Panc1 (cell line): ENCODE measurements at regions not wholly inside any gene's neighbourhood (a gene's known extent, or its start where the extent isn't known, plus 50 kb on each side); places are given as distances from the start of the nearest gene placed in this dataset.

Experiments
- ATAC-seq: fragments of 200-7000 bp; cut with Tn5 transposase; 2 replicates; pipeline ENCODE4 v1.9.1; 2020; ENCODE audit warnings: mild to moderate bottlenecking, moderate library complexity
- BruUV-seq: library from RNA; stranded (reverse); fragments of 400-500 nt; replicated peaks from 2 replicates; lab custom pipeline; 2021; lab: Mats Ljungman, UMichigan
- CTCF ChIA-PET: fragments of 300-600 bp; sonication (Branson Sonifier 250); formaldehyde crosslinking; loops from one replicate; lab custom pipeline; 2022; ENCODE audit warnings: antibody characterized with exemption; lab: Charles Lee
- POLR2A ChIA-PET: fragments of 300-600 bp; sonication (Branson Sonifier 250); formaldehyde crosslinking; loops from one replicate; lab custom pipeline; 2022; ENCODE audit warnings: antibody characterized with exemption; lab: Charles Lee
- DNase-seq: peaks from one replicate; pipeline ENCODE4 v3.0.0-alpha.2; 2010; ENCODE audit warnings: low read depth, low spot score
- H3K27ac ChIP-seq: 2 replicates; pipeline ENCODE4 v1.5.1; 2011; ENCODE audit warnings: mild to moderate bottlenecking, low read length, inconsistent platforms
- H3K27me3 ChIP-seq: fragments of 200-500 bp; sonication (Bioruptor generic); 2 replicates; pipeline ENCODE4 v1.6.0; 2014; ENCODE audit warnings: low read length, inconsistent platforms; ENCODE audit not compliant: control insufficient read depth, insufficient read depth
- H3K36me3 ChIP-seq: fragments of 200-500 bp; sonication (Bioruptor generic); 2 replicates; pipeline ENCODE4 v1.5.1; 2014; ENCODE audit warnings: inconsistent platforms, mild to moderate bottlenecking, low read length, moderate library complexity; ENCODE audit not compliant: control insufficient read depth, insufficient read depth
- H3K4me1 ChIP-seq: 2 replicates; pipeline ENCODE4 v1.5.1; 2011; ENCODE audit warnings: inconsistent platforms, mild to moderate bottlenecking, low read length, moderate library complexity; ENCODE audit not compliant: control insufficient read depth, insufficient read depth
- H3K4me3 ChIP-seq, 2 experiments: 2 replicates each; pipeline ENCODE4 v1.5.1; 2011 to 2012; ENCODE audit warnings: low read depth in 2 of 2, low read length in 2 of 2, mild to moderate bottlenecking in 2 of 2, inconsistent platforms in 1 of 2, moderate library complexity in 1 of 2
- H3K9me3 ChIP-seq: fragments of 200-500 bp; sonication (Bioruptor generic); 2 replicates; pipeline ENCODE4 v1.5.1; 2014; ENCODE audit warnings: low read depth, mild to moderate bottlenecking, inconsistent platforms, low read length, moderate library complexity; ENCODE audit not compliant: control insufficient read depth, insufficient read depth
- POLR2AphosphoS5 ChIP-seq: IDR thresholded peaks from 2 replicates; pipeline ENCODE4 v1.6.1; 2012; ENCODE audit warnings: mild to moderate bottlenecking, low read depth, low read length, moderate library complexity
- SIN3A ChIP-seq: IDR thresholded peaks from 2 replicates; pipeline ENCODE4 v1.6.1; 2012; ENCODE audit warnings: low read depth, mild to moderate bottlenecking, low read length, moderate library complexity, borderline replicate concordance; ENCODE audit not compliant: insufficient read depth
- TCF7L2 ChIP-seq: IDR thresholded peaks from 2 replicates; pipeline ENCODE4 v1.6.1; 2011; ENCODE audit warnings: mild to moderate bottlenecking, low read depth, low read length, inconsistent platforms
- in situ Hi-C: cut with HindIII; loops from 2 replicates; pipeline ENCODE4 v1.10.0; 2016; ENCODE audit warnings: low sequenced_read_pairs, low pct_unique_long_range_greater_than_20kb
- intact Hi-C: fragments of 100-400 bp; cut with micrococcal nuclease; formaldehyde crosslinking; loops from one replicate; pipeline ENCODE4 v1.10.0; 2022; ENCODE audit not compliant: unreplicated experiment
- TF ChIP-seq, protein P1 (sequence below), 2 experiments: IDR thresholded peaks; 2 replicates each; pipeline ENCODE4 v1.6.1; 2011 to 2012; ENCODE audit warnings: low read depth in 2 of 2, control low read depth in 1 of 2, low read length in 1 of 2, mild to moderate bottlenecking in 1 of 2, moderate library complexity in 1 of 2; ENCODE audit not compliant: insufficient read depth in 1 of 2
- TF ChIP-seq, protein P2 (sequence below): fragments of 450-650 bp; IDR thresholded peaks from 2 replicates; pipeline ENCODE4 v1.5.1; 2017; ENCODE audit warnings: mild to moderate bottlenecking

DNA sequence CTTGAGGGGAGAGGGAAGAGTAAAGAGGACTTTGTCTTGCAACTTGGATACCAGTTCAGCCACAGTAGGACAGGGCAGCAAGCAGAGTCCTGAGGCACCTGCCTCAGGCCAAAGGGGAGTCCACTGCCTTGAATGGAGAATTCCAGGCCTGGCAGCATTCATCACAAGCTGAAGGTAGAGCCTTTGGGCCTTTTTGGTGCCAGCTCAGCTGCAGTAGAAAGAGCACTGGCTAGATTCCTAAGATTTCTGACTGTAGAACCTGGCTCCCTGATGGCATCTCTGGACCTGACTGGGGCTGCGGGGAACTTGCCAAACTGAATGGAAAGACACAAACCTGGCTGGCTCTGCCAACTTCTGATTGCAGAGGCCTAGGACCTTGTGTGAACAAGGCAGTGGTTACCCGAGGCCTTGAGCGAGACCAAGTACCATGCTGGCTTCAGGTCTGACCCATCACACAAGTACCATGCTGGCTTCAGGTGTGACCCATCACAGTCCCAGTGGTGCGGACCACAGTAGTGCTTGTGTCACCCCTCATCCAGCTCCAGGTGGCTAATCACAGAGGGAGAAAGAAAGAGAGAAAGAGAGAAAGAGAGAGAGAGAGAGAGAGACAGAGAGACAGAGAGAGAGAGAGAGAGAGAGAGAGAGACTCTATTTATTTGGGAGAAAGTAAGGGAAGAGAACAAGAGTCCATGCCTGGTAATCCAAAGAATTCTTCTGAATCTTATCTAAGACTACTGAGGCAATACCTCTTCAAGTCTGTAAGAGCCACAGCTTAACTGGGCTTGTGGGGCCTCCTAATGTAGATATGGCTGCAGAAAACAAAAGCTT lies 137.6 kb upstream of the SPIN4 start:
- ChIA-PET POLR2A (no interaction called here), CTCF (no interaction called here)
- no peak for ATAC-seq
- in situ Hi-C loops (no loop called here), intact Hi-C loops (no loop called here)
- H3K27me3 ChIP-seq = no peaks in the 10 kb centered on the region
- no peak overlapping the region for H3K27ac ChIP-seq
- BruUV-seq = no TSS peak
- H3K9me3 ChIP-seq = no peaks in the 10 kb centered on the region
- no peaks in the 10 kb centered on the region for H3K4me1 ChIP-seq
- no peak overlapping the region for H3K4me3 ChIP-seq
- TF ChIP-seq POLR2AphosphoS5 = no peak
- no peak for TF ChIP-seq SIN3A
- no peak for TF ChIP-seq TCF7L2
- TF ChIP-seq, protein P1, sequence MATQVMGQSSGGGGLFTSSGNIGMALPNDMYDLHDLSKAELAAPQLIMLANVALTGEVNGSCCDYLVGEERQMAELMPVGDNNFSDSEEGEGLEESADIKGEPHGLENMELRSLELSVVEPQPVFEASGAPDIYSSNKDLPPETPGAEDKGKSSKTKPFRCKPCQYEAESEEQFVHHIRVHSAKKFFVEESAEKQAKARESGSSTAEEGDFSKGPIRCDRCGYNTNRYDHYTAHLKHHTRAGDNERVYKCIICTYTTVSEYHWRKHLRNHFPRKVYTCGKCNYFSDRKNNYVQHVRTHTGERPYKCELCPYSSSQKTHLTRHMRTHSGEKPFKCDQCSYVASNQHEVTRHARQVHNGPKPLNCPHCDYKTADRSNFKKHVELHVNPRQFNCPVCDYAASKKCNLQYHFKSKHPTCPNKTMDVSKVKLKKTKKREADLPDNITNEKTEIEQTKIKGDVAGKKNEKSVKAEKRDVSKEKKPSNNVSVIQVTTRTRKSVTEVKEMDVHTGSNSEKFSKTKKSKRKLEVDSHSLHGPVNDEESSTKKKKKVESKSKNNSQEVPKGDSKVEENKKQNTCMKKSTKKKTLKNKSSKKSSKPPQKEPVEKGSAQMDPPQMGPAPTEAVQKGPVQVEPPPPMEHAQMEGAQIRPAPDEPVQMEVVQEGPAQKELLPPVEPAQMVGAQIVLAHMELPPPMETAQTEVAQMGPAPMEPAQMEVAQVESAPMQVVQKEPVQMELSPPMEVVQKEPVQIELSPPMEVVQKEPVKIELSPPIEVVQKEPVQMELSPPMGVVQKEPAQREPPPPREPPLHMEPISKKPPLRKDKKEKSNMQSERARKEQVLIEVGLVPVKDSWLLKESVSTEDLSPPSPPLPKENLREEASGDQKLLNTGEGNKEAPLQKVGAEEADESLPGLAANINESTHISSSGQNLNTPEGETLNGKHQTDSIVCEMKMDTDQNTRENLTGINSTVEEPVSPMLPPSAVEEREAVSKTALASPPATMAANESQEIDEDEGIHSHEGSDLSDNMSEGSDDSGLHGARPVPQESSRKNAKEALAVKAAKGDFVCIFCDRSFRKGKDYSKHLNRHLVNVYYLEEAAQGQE (IDR thresholded peaks at IDR 0.05; ENCODE audit: insufficient read depth in 1 of 2, low read depth in 2 of 2, low read length in 1 of 2) = no peak
- TF ChIP-seq, protein P2, sequence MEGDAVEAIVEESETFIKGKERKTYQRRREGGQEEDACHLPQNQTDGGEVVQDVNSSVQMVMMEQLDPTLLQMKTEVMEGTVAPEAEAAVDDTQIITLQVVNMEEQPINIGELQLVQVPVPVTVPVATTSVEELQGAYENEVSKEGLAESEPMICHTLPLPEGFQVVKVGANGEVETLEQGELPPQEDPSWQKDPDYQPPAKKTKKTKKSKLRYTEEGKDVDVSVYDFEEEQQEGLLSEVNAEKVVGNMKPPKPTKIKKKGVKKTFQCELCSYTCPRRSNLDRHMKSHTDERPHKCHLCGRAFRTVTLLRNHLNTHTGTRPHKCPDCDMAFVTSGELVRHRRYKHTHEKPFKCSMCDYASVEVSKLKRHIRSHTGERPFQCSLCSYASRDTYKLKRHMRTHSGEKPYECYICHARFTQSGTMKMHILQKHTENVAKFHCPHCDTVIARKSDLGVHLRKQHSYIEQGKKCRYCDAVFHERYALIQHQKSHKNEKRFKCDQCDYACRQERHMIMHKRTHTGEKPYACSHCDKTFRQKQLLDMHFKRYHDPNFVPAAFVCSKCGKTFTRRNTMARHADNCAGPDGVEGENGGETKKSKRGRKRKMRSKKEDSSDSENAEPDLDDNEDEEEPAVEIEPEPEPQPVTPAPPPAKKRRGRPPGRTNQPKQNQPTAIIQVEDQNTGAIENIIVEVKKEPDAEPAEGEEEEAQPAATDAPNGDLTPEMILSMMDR = no peak
- no peak for DNase-seq
- H3K36me3 ChIP-seq = no peaks in the 10 kb centered on the region

DNA sequence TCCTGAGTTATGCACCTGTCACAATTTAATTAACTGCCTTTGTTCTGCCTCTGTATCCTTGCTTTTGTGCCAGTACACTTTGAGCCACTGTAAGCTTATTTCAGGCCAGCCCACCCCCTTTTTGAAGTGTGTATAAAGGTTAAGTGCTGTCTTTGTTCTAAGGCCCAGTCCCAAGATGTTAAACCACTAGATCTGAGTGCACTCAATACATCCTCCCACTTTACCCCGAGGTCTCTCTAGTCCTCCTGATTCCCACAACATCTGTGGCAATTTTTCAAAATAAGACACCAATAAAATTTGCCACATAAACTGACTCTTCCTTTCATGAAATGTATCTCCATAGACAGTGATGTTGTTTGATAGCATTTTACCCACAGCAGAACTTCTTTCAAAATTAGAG lies 124.1 kb upstream of the SPIN4 start:
- DNase-seq = no peak
- no TSS peak for BruUV-seq
- ChIA-PET POLR2A (no interaction called here), CTCF (no interaction called here)
- no peaks in the 10 kb centered on the region for H3K27me3 ChIP-seq
- ATAC-seq = no peak
- H3K4me1 ChIP-seq = no peaks in the 10 kb centered on the region
- no peak overlapping the region for H3K27ac ChIP-seq
- H3K36me3 ChIP-seq = no peaks in the 10 kb centered on the region
- H3K4me3 ChIP-seq = no peak overlapping the region
- TF ChIP-seq, protein P2 = no peak
- no peak for TF ChIP-seq POLR2AphosphoS5
- no peak for TF ChIP-seq SIN3A
- TF ChIP-seq, protein P1 (IDR thresholded peaks at IDR 0.05; ENCODE audit: insufficient read depth in 1 of 2, low read depth in 2 of 2, low read length in 1 of 2) = no peak
- TF ChIP-seq TCF7L2 = no peak
- in situ Hi-C loops = no loop called here
- intact Hi-C loops = no loop called here
- peaks cover 39% of the 10 kb centered on the region; the same call in 1 of the 2 replicates for H3K9me3 ChIP-seq
